Dendritic cell treated with granulocyte-macrophage colony-stimulating factor and Interleukin-4, amounts not matched to agents 40 ng/mL and 50 ng/mL, for 4 days (primary cell): ENCODE measurements at regions not wholly inside any gene's neighbourhood (a gene's known extent, or its start where the extent isn't known, plus 50 kb on each side); places are given as distances from the start of the nearest gene placed in this dataset.

ENCODE experiments used
- H3K27ac Mint-ChIP-seq: one replicate; pipeline ENCODE4 v1.8.0; 2022; ENCODE audit warnings: mild to moderate bottlenecking, mixed read lengths
- H3K27me3 Mint-ChIP-seq: one replicate; pipeline ENCODE4 v1.8.0; 2022; ENCODE audit warnings: mild to moderate bottlenecking, mixed read lengths
- H3K36me3 Mint-ChIP-seq: one replicate; pipeline ENCODE4 v1.8.0; 2022; ENCODE audit warnings: low read depth, mixed read lengths
- H3K4me1 Mint-ChIP-seq: one replicate; pipeline ENCODE4 v1.8.0; 2022; ENCODE audit warnings: low read depth, mixed read lengths
- H3K4me3 Mint-ChIP-seq: one replicate; pipeline ENCODE4 v1.8.0; 2022; ENCODE audit warnings: mild to moderate bottlenecking, moderate library complexity, mixed read lengths
- H3K9me3 Mint-ChIP-seq: one replicate; pipeline ENCODE4 v1.8.0; 2022; ENCODE audit warnings: mixed read lengths
- intact Hi-C: fragments of 100-400 bp; cut with micrococcal nuclease; formaldehyde crosslinking; loops from one replicate; pipeline ENCODE4 v1.15.0; 2022

DNA sequence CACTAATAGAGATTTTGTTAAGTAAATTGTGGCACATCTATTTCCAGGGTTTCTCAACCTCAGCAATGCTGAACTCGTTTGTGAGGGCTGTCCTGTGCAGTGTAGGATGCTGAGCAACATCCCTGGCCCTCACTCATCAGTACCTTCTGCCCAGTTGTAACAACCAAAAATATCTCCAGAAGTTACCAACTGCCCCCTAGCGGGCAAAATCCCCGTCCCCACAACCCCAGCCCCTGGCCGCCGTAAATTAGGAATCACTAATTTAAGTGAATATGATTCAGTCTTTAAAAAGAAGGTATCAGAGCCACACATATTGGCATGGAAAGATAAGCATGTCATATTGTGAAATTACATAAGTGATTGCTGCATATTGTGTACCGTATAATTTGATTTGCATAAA, 123.4 kb downstream of the ASB9 start:
- Mint-ChIP-seq H3K27ac (no peak overlapping the region), H3K36me3 (no peaks in the 10 kb centered on the region), H3K4me1 (peaks cover 40% of the 10 kb centered on the region), H3K27me3 (peaks cover 2% of the 10 kb centered on the region), H3K4me3 (no peak overlapping the region), H3K9me3 (peaks cover 8% of the 10 kb centered on the region)
- intact Hi-C loops: no loop called here

DNA sequence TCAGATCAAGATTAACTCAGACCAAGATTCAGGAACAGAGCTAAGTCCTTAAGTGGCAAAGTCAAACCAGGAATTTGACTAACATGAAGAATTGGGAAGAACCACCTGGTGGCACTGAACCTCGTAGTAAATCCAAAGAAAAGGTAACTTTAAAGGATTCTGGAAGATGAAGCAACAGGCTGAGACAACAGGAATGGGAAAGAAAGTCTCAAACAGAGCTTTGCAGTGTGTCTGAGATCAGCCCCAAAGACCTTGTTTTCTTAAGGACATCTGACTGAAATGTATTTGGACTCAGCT, 126.1 kb downstream of the ASB9 start:
- no peaks in the 10 kb centered on the region for H3K36me3 Mint-ChIP-seq
- H3K27me3 Mint-ChIP-seq: peaks cover 2% of the 10 kb centered on the region
- peaks cover 17% of the 10 kb centered on the region for H3K4me1 Mint-ChIP-seq
- no peak overlapping the region for H3K4me3 Mint-ChIP-seq
- peaks cover 7% of the 10 kb centered on the region for H3K9me3 Mint-ChIP-seq
- H3K27ac Mint-ChIP-seq: no peak overlapping the region
- intact Hi-C loops: loop anchor here (5.0 kb wide), 1 partner anchor 1106 kb away; no protein-coding TSS in a partner anchor

DNA sequence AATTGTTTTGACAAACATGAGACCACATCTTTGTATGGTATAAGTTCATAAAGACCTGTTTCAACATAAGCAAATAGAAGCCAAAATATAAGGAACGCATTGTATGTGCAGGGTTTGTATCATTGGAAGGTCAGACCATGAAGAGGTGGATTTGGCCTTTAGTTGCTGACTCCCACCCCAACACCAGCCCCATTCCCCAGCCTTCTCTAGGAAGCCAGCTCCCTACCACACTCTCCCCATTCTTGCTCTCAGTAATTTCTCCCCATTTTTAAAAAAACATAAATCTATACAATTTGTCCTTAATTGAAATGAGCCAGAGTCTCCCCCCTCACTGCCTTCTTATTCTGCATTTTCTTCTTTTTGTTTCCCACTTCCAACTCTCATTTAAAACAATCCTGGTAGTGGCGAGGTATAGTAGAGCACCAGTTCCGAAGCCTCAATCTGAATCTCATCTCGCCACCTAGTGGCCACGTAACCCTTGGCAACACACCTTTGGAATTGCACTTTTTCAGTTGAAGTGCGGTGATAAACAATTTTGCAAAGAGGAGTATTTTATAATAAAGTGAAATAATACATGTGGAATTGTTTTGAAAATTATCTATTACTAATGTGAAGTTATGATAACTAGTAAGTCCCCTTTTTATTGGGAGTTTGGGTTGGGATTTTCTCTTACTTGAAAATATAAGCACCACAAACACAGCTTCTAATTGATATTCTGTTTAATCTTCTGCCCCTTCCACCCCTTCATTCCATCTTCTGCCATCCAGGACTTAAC, 126.6 kb downstream of the ASB9 start:
- Mint-ChIP-seq H3K9me3 (peaks cover 2% of the 10 kb centered on the region), H3K27me3 (peaks cover 2% of the 10 kb centered on the region), H3K27ac (no peak overlapping the region), H3K4me3 (no peak overlapping the region), H3K4me1 (peaks cover 12% of the 10 kb centered on the region), H3K36me3 (no peaks in the 10 kb centered on the region)
- intact Hi-C loops: loop anchor here (5.0 kb wide), 1 partner anchor 1106 kb away; no protein-coding TSS in a partner anchor

DNA sequence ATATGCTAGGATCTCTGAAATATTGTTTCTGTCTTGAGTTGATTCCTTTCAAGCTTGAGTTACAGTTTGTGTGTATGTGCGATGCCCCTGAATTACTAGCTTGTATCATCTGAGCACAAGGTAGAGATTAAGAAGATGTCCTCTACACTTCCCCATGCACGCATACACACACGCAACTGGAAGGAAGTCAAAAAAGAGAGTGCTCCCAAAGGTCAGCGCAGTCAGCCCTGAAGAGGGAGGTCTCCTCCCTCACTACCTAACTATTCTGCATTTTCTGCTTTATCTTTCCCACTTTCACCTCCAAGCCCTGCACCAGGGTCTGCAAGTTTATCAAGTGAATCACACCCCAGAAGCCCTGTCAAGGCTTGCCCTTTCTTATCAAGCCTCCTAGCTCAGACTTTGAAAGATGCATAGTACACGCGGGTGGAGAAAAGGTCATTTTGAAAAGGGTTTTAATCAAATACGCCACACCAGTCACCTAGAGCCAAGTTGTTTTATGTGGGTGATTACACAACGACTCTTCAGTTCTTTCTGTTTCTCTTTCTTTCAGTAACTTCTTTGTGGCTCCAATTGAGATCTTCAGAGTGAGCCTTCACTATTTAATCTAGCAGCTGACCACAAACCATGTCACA, 127.7 kb downstream of the ASB9 start:
- Mint-ChIP-seq H3K9me3 (no peaks in the 10 kb centered on the region), H3K27ac (no peak overlapping the region), H3K27me3 (peaks cover 2% of the 10 kb centered on the region), H3K36me3 (no peaks in the 10 kb centered on the region), H3K4me3 (no peak overlapping the region), H3K4me1 (peaks cover 11% of the 10 kb centered on the region)
- intact Hi-C loops: loop anchor here (5.0 kb wide), 1 partner anchor 1105 kb away; no protein-coding TSS in a partner anchor

DNA sequence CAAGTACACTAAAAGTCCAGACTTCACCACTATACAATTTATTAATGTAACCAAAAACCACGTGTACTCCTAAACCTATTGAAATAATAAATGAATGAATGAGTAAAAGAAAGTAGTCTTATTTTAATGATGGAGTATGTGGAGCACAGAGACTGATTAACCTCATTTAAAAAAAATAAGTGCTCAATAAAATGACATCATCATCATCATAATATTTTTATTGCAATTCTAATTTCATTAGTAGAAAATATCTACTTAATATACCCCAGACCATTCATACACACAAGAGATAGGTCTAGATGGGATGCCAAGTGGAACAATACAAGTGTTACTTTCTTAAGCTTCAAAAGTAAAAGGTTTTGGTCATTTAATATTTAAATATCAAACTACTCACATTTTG, 133.1 kb downstream of the ASB9 start:
- intact Hi-C loops: no loop called here
- Mint-ChIP-seq H3K4me3 (no peak overlapping the region), H3K27me3 (peaks cover 1% of the 10 kb centered on the region), H3K9me3 (no peaks in the 10 kb centered on the region), H3K36me3 (no peaks in the 10 kb centered on the region), H3K4me1 (no peaks in the 10 kb centered on the region), H3K27ac (no peak overlapping the region)

DNA sequence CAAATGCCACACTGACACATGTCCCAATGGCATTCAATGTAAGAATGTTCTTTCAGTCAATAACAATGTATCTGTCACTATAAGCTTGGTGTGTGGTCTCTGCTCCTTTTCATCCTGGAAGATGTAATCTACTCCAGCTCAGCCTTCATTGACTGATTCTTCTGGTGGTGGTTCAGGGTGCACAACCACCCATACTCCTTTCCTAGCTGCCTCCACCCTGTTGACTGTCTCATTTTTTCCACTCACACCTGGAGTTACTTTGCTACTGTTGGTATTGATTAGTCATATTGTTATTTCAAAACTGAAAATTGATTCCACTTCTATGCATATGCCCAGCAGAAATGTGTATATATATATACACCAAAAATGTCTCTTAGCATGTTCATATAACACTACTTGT, 140.5 kb downstream of the ASB9 start:
- Mint-ChIP-seq H3K27ac (no peak overlapping the region), H3K4me3 (no peak overlapping the region), H3K36me3 (no peaks in the 10 kb centered on the region), H3K9me3 (no peaks in the 10 kb centered on the region), H3K4me1 (no peaks in the 10 kb centered on the region), H3K27me3 (peaks cover 1% of the 10 kb centered on the region)
- intact Hi-C loops: no loop called here

DNA sequence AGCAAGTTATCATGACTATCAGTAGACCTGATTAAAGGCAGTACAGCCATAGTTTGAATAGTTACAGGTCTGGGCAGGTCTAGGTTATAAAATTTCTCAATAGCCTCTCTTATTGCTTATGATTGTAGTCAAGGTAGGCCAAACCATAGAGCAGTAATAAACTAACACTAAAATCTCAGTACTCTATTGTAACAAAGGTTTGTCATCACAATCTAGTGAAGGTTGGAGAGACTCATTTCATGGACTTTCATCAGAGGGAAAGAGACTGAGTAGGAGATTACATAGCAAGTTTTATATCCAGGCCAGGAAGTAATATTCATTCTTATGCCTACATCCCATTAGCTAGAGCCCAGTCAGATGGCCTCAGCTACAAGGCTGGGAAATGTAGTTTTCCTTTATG, 141.0 kb downstream of the ASB9 start:
- Mint-ChIP-seq H3K4me3 (no peak overlapping the region), H3K27ac (no peak overlapping the region), H3K4me1 (no peaks in the 10 kb centered on the region), H3K9me3 (no peaks in the 10 kb centered on the region), H3K27me3 (no peaks in the 10 kb centered on the region), H3K36me3 (no peaks in the 10 kb centered on the region)
- intact Hi-C loops: no loop called here

DNA sequence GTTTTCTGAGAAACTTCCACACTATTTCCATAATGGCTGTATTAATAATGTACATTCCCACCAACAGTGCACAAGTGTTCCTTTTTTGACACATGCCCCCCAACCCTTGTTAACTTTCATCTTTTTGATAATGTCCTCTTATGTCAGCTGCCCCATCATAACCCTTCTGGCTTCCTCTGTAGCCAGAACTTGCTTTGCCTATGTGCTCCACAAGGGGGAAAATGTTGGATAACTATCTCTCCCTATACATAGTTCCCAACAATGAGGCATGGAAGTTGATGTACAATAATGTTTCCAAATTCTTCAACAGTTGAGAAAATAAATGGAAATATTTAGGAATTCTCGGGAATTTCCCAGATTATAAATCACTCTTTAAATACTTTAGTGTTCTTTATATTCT, 142.9 kb downstream of the ASB9 start:
- intact Hi-C loops: no loop called here
- Mint-ChIP-seq H3K27ac (no peak overlapping the region), H3K36me3 (no peaks in the 10 kb centered on the region), H3K4me1 (no peaks in the 10 kb centered on the region), H3K9me3 (no peaks in the 10 kb centered on the region), H3K27me3 (no peaks in the 10 kb centered on the region), H3K4me3 (no peak overlapping the region)

DNA sequence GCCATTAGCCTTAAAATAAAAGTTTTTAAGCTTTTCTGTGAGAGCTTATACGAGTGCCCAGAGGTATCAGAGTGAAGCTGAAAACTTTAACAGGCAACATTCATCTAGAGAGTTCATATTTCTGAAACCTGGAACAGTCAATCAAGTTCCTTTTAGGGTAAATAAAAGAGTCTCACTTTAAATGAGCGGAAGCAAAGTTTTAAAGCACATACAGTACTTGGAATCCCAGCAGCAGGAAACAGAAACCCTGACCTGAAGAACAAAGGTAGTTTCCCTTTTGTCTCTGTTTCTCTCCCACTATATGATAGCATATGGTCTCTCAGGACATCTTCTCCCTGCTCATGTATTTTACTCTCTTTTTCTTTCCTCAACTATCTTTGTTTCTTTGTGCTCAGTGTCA, 153.0 kb downstream of the ASB9 start:
- H3K9me3 Mint-ChIP-seq: no peaks in the 10 kb centered on the region
- H3K4me1 Mint-ChIP-seq: no peaks in the 10 kb centered on the region
- H3K27ac Mint-ChIP-seq: no peak overlapping the region
- H3K27me3 Mint-ChIP-seq: peaks cover 3% of the 10 kb centered on the region
- H3K36me3 Mint-ChIP-seq: no peaks in the 10 kb centered on the region
- no peak overlapping the region for H3K4me3 Mint-ChIP-seq
- intact Hi-C loops: no loop called here

DNA sequence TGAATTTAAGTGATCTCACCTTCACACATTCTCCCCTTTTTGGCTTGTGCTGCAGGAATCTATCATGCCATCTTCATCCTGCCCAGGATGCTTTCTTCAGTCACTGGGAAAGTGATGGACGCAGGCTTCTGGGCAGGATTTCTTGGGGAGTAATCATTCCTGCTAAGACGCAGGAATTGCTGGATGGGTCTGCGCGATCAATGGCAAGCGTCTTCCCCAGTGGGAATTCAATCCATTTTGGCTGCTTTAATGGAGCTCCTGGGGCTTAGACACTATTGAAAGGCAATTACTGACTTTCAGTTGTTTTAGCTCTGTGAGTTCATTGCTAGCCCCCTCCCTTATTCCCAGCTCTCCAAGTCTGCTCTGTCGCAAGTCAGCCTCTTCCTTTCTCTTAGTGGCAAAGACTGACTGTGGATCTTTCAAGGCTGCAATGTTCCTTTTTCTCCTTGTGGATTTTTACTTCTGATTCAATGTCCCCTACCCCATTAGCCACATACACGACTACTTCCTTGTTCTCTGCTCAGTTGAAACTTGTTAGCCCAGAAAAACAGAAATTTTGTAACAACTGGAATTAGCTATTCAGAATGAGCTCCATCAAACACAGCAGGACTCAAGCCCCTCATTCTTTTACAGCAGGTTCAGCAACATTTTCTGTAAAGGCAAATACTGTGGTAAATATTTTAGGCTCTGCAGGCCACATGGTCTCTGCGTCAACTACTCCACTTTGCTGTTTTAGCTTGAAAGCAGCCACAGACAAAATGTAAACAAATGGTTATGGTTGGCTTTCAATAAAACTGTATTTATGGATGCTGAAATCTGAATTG, 154.9 kb downstream of the ASB9 start:
- peaks cover 3% of the 10 kb centered on the region for H3K27me3 Mint-ChIP-seq
- no peaks in the 10 kb centered on the region for H3K4me1 Mint-ChIP-seq
- H3K4me3 Mint-ChIP-seq: no peak overlapping the region
- H3K36me3 Mint-ChIP-seq: no peaks in the 10 kb centered on the region
- no peaks in the 10 kb centered on the region for H3K9me3 Mint-ChIP-seq
- intact Hi-C loops: no loop called here
- H3K27ac Mint-ChIP-seq: no peak overlapping the region

DNA sequence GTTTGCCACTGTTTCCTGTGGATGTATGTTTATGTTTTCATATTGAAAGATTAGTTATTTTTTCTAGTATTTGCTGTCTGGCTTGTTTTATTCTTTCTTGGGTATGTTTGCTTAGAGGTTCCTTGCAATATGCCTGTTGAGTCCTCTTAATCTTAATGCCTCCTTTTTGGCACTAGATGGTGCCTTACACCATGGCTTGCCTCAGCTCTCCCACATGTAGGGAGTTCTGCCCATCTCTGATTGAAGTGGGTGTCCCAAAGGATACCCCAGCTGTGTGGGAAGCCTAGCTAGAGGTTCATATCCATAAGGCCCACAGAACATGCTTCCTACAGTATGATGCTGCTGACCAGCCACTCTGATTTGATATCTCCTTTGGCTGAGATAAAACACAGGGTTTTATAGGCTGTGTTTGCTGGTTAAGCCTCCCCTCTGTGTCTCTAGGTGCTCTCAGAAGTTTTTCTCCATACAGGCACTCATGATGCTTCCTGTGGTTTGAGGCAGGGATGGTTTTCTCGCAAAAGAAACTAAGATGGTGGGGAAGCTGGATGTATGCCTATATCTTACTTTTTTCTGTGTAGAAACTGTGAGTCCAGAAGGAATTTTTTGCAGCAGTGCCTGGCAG, 162.4 kb downstream of the ASB9 start:
- Mint-ChIP-seq H3K27ac (no peak overlapping the region), H3K9me3 (no peaks in the 10 kb centered on the region), H3K4me3 (no peak overlapping the region), H3K4me1 (no peaks in the 10 kb centered on the region), H3K27me3 (no peaks in the 10 kb centered on the region), H3K36me3 (no peaks in the 10 kb centered on the region)
- intact Hi-C loops: loop anchor here (5.0 kb wide), 1 partner anchor 135 kb away; no protein-coding TSS in a partner anchor

DNA sequence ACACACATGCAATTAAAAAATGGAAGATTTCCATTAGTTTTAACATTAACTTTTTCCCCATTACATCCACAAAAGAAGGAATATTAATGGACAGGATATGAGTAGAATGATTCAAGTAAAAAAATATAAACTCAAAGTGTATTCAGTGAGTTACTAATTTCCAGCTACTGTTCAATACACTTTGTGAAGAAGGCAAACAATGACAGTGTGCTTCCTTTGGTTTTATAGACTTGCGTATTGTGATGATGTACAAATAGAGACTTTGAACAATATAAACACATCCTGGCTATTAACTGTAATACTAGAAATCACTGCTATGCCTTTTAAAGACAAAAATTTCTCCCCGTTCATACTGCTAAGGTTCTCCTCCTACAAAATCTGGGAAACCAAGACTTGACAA, 171.4 kb downstream of the ASB9 start:
- intact Hi-C loops: no loop called here
- Mint-ChIP-seq H3K27me3 (no peaks in the 10 kb centered on the region), H3K36me3 (no peaks in the 10 kb centered on the region), H3K4me1 (no peaks in the 10 kb centered on the region), H3K27ac (no peak overlapping the region), H3K9me3 (no peaks in the 10 kb centered on the region), H3K4me3 (no peak overlapping the region)

DNA sequence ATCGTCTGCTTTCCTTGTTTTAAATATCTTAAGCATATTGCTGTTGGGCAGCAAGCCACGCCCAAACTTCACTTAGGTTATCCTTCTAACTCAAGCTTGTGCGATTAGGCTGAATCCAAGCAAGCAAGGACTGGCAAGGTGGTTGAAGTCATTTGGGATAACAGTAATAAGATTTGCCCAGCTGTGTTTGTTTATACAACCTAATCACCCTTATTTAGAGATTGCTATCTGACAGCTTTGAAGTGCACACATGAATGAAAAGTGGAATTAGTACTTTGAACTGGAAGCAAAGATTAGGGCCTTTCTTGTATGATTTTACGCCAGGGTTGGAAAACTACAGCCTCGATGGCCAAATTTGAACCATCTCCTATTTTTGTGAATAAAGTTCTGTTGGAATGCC, 182.1 kb downstream of the ASB9 start:
- Mint-ChIP-seq H3K4me1 (no peaks in the 10 kb centered on the region), H3K9me3 (peaks cover 15% of the 10 kb centered on the region), H3K27ac (no peak overlapping the region), H3K36me3 (no peaks in the 10 kb centered on the region), H3K4me3 (no peak overlapping the region), H3K27me3 (no peaks in the 10 kb centered on the region)
- intact Hi-C loops: no loop called here

DNA sequence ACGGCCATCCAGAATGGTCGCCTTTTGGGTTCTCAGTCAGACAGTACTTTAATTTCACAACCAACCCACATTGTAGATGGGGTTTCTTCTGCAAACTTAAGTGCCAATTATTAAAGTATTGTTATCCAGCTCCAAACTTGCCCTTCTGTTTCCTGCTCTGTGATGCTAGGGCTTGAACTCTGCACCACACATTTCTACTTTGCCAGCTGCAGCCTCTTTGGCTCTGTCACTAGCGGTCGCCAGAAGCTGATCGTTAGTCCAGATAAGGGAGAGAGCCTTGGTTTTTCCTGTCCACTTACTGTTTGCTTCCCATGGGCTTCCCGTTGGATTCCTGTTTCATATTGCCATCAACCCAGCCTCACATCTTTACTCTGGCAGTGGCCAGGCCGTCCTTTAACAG, 196.6 kb downstream of the ASB9 start:
- Mint-ChIP-seq H3K36me3 (no peaks in the 10 kb centered on the region), H3K4me1 (no peaks in the 10 kb centered on the region), H3K27ac (no peak overlapping the region), H3K27me3 (no peaks in the 10 kb centered on the region), H3K9me3 (no peaks in the 10 kb centered on the region), H3K4me3 (no peak overlapping the region)
- intact Hi-C loops: no loop called here
